Activated CD4-positive, alpha-beta T cell treated with anti-CD3 and anti-CD28 coated beads, Interleukin-2, amount 10 ng/mL, durations not matched to agents 24 days and 14 days (primary cell): ENCODE measurements at regions not wholly inside any gene's neighbourhood (a gene's known extent, or its start where the extent isn't known, plus 50 kb on each side); places are given as distances from the start of the nearest gene placed in this dataset.
"Not testable (repeated sequence)": the region's sequence is repeated elsewhere in the genome, so short reads cannot be mapped to it uniquely, and the experiment has no call there.

ENCODE experiments used
- DNase-seq: peaks from one replicate; pipeline ENCODE4 v3.0.0; 2022
- H3K27ac Mint-ChIP-seq: one replicate; pipeline ENCODE4 v1.8.0; 2022; ENCODE audit warnings: mild to moderate bottlenecking, mixed read lengths
- H3K27me3 Mint-ChIP-seq: one replicate; pipeline ENCODE4 v1.8.0; 2022; ENCODE audit warnings: mixed read lengths
- H3K36me3 Mint-ChIP-seq: one replicate; pipeline ENCODE4 v1.8.0; 2022; ENCODE audit warnings: low read depth, mild to moderate bottlenecking, mixed read lengths
- H3K4me1 Mint-ChIP-seq: one replicate; pipeline ENCODE4 v1.8.0; 2021; ENCODE audit warnings: mixed read lengths
- H3K4me3 Mint-ChIP-seq: one replicate; pipeline ENCODE4 v1.8.0; 2022; ENCODE audit warnings: mild to moderate bottlenecking, moderate library complexity, mixed read lengths
- H3K9me3 Mint-ChIP-seq: one replicate; pipeline ENCODE4 v1.8.0; 2021; ENCODE audit warnings: mixed read lengths
- intact Hi-C: fragments of 100-400 bp; cut with micrococcal nuclease; formaldehyde crosslinking; loops from one replicate; pipeline ENCODE4 v1.15.1; 2023

GRCh38 chr13:82963226-82964099 lies 918.8 kb downstream of the SLITRK1 start:
- Mint-ChIP-seq H3K4me3 (no peak overlapping the region), H3K27me3 (no peaks in the 10 kb centered on the region), H3K4me1 (no peaks in the 10 kb centered on the region), H3K27ac (no peak overlapping the region), H3K36me3 (no peaks in the 10 kb centered on the region), H3K9me3 (peaks cover 4% of the 10 kb centered on the region)
- no peak for DNase-seq
- intact Hi-C loops: no loop called here

DNA sequence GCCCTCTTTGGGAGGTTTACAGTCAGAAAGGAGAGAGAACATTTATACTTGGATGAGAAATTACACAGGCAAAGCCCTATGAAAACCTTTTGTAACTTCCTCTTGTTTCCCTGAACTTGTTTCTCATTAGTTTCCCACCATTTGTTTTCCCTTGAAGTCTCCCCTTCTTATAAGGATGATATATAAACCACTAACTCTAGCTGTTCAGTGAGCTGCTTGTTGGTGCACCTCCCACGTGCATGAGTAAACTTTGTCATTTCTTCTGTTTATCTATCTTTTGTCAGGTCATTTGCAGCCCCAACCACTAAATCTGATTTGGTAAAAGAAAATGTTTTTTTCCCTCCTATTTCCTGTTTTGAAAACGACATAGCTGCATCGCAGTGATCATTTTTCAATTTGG lies 919.9 kb downstream of the SLITRK1 start:
- Mint-ChIP-seq H3K4me3 (no peak overlapping the region), H3K27ac (no peak overlapping the region), H3K4me1 (no peaks in the 10 kb centered on the region), H3K36me3 (no peaks in the 10 kb centered on the region), H3K9me3 (peaks cover 4% of the 10 kb centered on the region), H3K27me3 (no peaks in the 10 kb centered on the region)
- intact Hi-C loops: no loop called here
- DNase-seq: no peak

DNA sequence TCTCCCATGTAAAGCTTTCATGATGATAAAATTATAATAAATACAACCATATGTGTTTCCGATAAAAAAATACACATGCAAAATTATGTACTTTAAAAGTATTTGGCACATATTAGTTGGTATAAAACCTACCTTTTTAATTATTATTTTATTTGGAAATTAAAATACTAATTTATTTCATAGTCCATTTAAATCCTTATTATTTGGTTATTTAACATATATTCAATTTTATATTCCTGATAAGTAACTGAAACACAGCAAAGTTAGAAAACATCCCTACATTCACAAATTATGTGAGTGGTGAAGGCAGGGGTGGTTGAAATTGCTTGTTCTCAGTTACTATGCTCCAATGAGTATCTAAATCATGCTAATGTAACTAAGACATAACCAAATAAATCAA lies 920.5 kb downstream of the SLITRK1 start:
- Mint-ChIP-seq H3K9me3 (peaks cover 4% of the 10 kb centered on the region), H3K4me3 (no peak overlapping the region)
- intact Hi-C loops: no loop called here

GRCh38 chr13:82952336-82952735 lies 929.9 kb downstream of the SLITRK1 start:
- DNase-seq, H3K4me1 Mint-ChIP-seq, intact Hi-C loops, H3K4me3 Mint-ChIP-seq, H3K27ac Mint-ChIP-seq, H3K27me3 Mint-ChIP-seq, H3K9me3 Mint-ChIP-seq, H3K36me3 Mint-ChIP-seq: not testable (repeated sequence)

More for the DNA sequence above, 920.5 kb downstream of the SLITRK1 start:
- Mint-ChIP-seq H3K4me1 (no peaks in the 10 kb centered on the region), H3K27me3 (no peaks in the 10 kb centered on the region), H3K36me3 (no peaks in the 10 kb centered on the region), H3K27ac (no peak overlapping the region)
- DNase-seq: no peak

GRCh38 chr13:82947683-82948082 lies 934.6 kb downstream of the SLITRK1 start:
- Mint-ChIP-seq H3K9me3 (peaks cover 4% of the 10 kb centered on the region), H3K27ac (no peak overlapping the region), H3K4me3 (no peak overlapping the region), H3K4me1 (no peaks in the 10 kb centered on the region), H3K27me3 (no peaks in the 10 kb centered on the region), H3K36me3 (no peaks in the 10 kb centered on the region)
- intact Hi-C loops: no loop called here
- no peak for DNase-seq

- H3K4me1 Mint-ChIP-seq: no peaks in the 10 kb centered on the region
- no peak overlapping the region for H3K27ac Mint-ChIP-seq
- H3K9me3 Mint-ChIP-seq: peaks cover 4% of the 10 kb centered on the region
- DNase-seq: no peak
- H3K36me3 Mint-ChIP-seq: no peaks in the 10 kb centered on the region
- H3K27me3 Mint-ChIP-seq: no peaks in the 10 kb centered on the region
- no peak overlapping the region for H3K4me3 Mint-ChIP-seq
- intact Hi-C loops: no loop called here
These were observed 935.1 kb downstream of the SLITRK1 start for GRCh38 chr13:82947191-82947621.

- intact Hi-C loops: no loop called here
- Mint-ChIP-seq H3K27ac (no peak overlapping the region), H3K36me3 (no peaks in the 10 kb centered on the region), H3K27me3 (no peaks in the 10 kb centered on the region), H3K4me1 (no peaks in the 10 kb centered on the region), H3K9me3 (no peaks in the 10 kb centered on the region), H3K4me3 (no peak overlapping the region)
- DNase-seq: no peak
These were observed 943.6 kb downstream of the SLITRK1 start for GRCh38 chr13:82938644-82939043.

GRCh38 chr13:82934000-82934399 lies 948.3 kb downstream of the SLITRK1 start:
- Mint-ChIP-seq H3K9me3 (no peaks in the 10 kb centered on the region), H3K4me3 (no peak overlapping the region), H3K4me1 (no peaks in the 10 kb centered on the region), H3K27ac (no peak overlapping the region), H3K36me3 (no peaks in the 10 kb centered on the region), H3K27me3 (no peaks in the 10 kb centered on the region)
- intact Hi-C loops: no loop called here
- DNase-seq: no peak

DNA sequence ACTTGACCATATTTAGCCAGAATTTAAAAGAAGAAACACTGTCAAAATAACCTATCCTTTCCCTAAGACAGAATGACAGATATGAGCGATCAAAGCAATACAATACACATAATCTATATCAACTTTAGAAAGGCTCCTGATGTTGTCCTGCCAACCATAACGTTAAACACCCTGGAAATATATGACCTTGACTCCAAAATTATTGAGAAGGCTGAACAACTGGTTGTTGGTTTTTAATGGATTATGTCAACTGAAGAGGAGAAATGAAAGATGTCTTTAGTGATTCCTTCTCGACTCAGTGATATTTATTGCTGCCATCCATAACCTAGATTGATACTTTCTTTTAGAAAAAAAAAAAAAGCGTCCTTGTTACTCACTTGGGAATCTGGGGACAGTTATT lies 957.2 kb downstream of the SLITRK1 start:
- Mint-ChIP-seq H3K36me3 (no peaks in the 10 kb centered on the region), H3K4me3 (no peak overlapping the region), H3K27ac (no peak overlapping the region), H3K4me1 (no peaks in the 10 kb centered on the region), H3K27me3 (no peaks in the 10 kb centered on the region), H3K9me3 (no peaks in the 10 kb centered on the region)
- no peak for DNase-seq
- intact Hi-C loops: no loop called here

DNA sequence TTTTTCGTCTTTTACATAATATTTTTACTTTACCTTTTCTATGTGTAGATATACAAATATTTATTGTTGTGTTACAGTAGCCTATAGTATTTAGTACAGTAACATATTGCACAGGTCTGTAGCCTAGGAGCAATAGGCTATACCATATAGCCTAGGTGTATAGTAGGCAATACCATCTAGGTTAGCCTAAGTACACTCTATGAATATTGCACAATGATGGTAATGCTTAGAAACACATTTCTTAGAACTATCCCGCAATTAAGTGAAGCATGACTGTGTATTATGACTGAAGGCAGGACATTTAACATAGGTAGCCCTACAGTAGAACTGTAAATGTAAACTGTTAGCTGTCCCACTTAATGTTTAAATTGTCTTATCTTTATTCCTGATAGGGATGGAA lies 964.3 kb downstream of the SLITRK1 start:
- no peak overlapping the region for H3K4me3 Mint-ChIP-seq
- intact Hi-C loops: no loop called here

GRCh38 chr13:82912564-82912963 lies 969.7 kb downstream of the SLITRK1 start:
- no peak for DNase-seq
- peaks cover 7% of the 10 kb centered on the region for H3K9me3 Mint-ChIP-seq
- H3K27me3 Mint-ChIP-seq: no peaks in the 10 kb centered on the region
- no peaks in the 10 kb centered on the region for H3K4me1 Mint-ChIP-seq
- no peaks in the 10 kb centered on the region for H3K36me3 Mint-ChIP-seq
- no peak overlapping the region for H3K27ac Mint-ChIP-seq
- H3K4me3 Mint-ChIP-seq: no peak overlapping the region
- intact Hi-C loops: no loop called here

More for the DNA sequence above, 964.3 kb downstream of the SLITRK1 start:
- H3K9me3 Mint-ChIP-seq: peaks cover 3% of the 10 kb centered on the region
- no peaks in the 10 kb centered on the region for H3K27me3 Mint-ChIP-seq
- DNase-seq: no peak
- H3K4me1 Mint-ChIP-seq: no peaks in the 10 kb centered on the region
- H3K27ac Mint-ChIP-seq: no peak overlapping the region
- no peaks in the 10 kb centered on the region for H3K36me3 Mint-ChIP-seq

- no peaks in the 10 kb centered on the region for H3K4me1 Mint-ChIP-seq
- H3K4me3 Mint-ChIP-seq: no peak overlapping the region
- intact Hi-C loops: no loop called here
- no peaks in the 10 kb centered on the region for H3K27me3 Mint-ChIP-seq
- DNase-seq: no peak
- H3K27ac Mint-ChIP-seq: no peak overlapping the region
- H3K36me3 Mint-ChIP-seq: no peaks in the 10 kb centered on the region
- H3K9me3 Mint-ChIP-seq: no peaks in the 10 kb centered on the region
These were observed 977.2 kb downstream of the SLITRK1 start for GRCh38 chr13:82905071-82905470.

DNA sequence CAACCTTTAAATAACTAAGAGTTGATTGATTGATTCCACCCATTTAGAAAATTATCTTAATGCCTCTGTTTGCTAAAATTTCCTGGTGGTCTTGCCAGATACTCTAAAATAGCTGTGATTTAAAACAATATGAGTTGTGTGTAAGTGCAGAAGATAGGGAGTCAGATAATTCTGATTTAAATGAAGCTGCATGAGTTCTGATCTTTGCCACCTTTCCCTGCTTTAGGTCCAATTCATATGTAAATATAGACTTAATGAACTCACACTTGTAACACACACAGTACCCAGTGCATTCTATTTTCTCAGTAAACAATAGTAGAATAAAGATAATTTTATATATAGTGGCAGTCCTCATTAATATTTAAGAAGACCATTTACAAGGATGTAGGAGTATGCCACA lies 981.8 kb downstream of the SLITRK1 start:
- no peaks in the 10 kb centered on the region for H3K9me3 Mint-ChIP-seq
- no peaks in the 10 kb centered on the region for H3K27me3 Mint-ChIP-seq
- intact Hi-C loops: no loop called here
- DNase-seq: no peak
- H3K4me3 Mint-ChIP-seq: no peak overlapping the region
- no peak overlapping the region for H3K27ac Mint-ChIP-seq
- no peaks in the 10 kb centered on the region for H3K4me1 Mint-ChIP-seq
- no peaks in the 10 kb centered on the region for H3K36me3 Mint-ChIP-seq

GRCh38 chr13:82898586-82898985 lies 983.7 kb downstream of the SLITRK1 start:
- no peaks in the 10 kb centered on the region for H3K27me3 Mint-ChIP-seq

GRCh38 chr13:82879921-82880320 lies 1002.4 kb downstream of the SLITRK1 start:
- no peak for DNase-seq
- H3K27ac Mint-ChIP-seq: no peak overlapping the region
- no peaks in the 10 kb centered on the region for H3K36me3 Mint-ChIP-seq
- no peaks in the 10 kb centered on the region for H3K9me3 Mint-ChIP-seq
- H3K4me1 Mint-ChIP-seq: no peaks in the 10 kb centered on the region
- no peak overlapping the region for H3K4me3 Mint-ChIP-seq
- H3K27me3 Mint-ChIP-seq: no peaks in the 10 kb centered on the region
- intact Hi-C loops: no loop called here

More at GRCh38 chr13:82898586-82898985, 983.7 kb downstream of the SLITRK1 start:
- DNase-seq: no peak
- H3K36me3 Mint-ChIP-seq: no peaks in the 10 kb centered on the region
- no peaks in the 10 kb centered on the region for H3K9me3 Mint-ChIP-seq
- intact Hi-C loops: no loop called here
- H3K4me3 Mint-ChIP-seq: no peak overlapping the region
- no peak overlapping the region for H3K27ac Mint-ChIP-seq
- H3K4me1 Mint-ChIP-seq: no peaks in the 10 kb centered on the region
